OCI-LY3 (cell line): ENCODE measurements at regions not wholly inside any gene's neighbourhood (a gene's known extent, or its start where the extent isn't known, plus 50 kb on each side); places are given as distances from the start of the nearest gene placed in this dataset.

Experiments used
- CTCF ChIP-seq: fragments of 200-600, 300-600 bp; sonication (generic); IDR thresholded peaks from 2 replicates; pipeline ENCODE4 v1.5.1; 2014; ENCODE audit warnings: antibody characterized with exemption, low read length, low read depth
- EZH2phosphoT487 ChIP-seq: fragments of 200-600 bp; shearing (Covaris generic); IDR thresholded peaks from 2 replicates; pipeline ENCODE4 v1.6.1; 2018; ENCODE audit warnings: antibody characterized with exemption, mixed run types, low read depth

DNA sequence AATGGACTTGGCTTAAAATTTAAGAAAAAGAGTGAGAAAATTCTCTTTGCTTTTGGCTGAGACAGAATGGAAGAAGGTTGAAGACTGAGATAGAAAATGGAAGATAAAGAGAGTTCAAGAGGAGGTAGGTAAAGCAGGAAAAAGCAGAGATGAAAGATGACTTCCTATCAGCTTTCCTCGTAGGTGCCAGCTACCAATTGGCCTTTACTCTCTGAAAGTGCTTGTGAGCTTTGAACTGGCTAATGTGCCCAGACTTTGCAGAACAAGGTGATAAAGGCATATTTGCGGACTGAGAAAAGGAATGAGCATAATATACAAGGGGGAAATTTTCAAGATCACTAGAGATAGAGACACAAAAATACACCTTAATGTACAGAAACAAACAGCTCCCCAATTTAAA is 54.7 kb upstream of the UBE2E3 start:
- TF ChIP-seq CTCF (no peak), EZH2phosphoT487 (no peak)
